Neural cell (in vitro differentiated cells): ENCODE measurements at regions not wholly inside any gene's neighbourhood (a gene's known extent, or its start where the extent isn't known, plus 50 kb on each side); places are given as distances from the start of the nearest gene placed in this dataset.

Experiments
- H2AFZ ChIP-seq: fragments of 200-600, 300-800 bp; sonication (generic), shearing (Covaris generic); 2 replicates; pipeline ENCODE4 v1.6.0; 2014; ENCODE audit warnings: low read depth, mild to moderate bottlenecking, antibody characterized with exemption, low read length, moderate library complexity
- H3F3A ChIP-seq: fragments of 200-600 bp; shearing (Covaris generic); 2 replicates; pipeline ENCODE4 v1.6.1; 2016; ENCODE audit warnings: mild to moderate bottlenecking, moderate library complexity, mixed read lengths, antibody characterized with exemption, low read length; ENCODE audit not compliant: insufficient read depth, poor library complexity, severe bottlenecking
- H3K27ac ChIP-seq: fragments of 200-600, 300-800 bp; sonication (generic), shearing (Covaris generic); 2 replicates; pipeline ENCODE4 v1.5.1; 2014; ENCODE audit warnings: mild to moderate bottlenecking, low read length, moderate library complexity
- H3K27me3 ChIP-seq: fragments of 300-800, 200-600 bp; sonication (generic), shearing (Covaris generic); 2 replicates; pipeline ENCODE4 v1.6.0; 2014; ENCODE audit warnings: mild to moderate bottlenecking, low read depth, low read length, moderate library complexity; ENCODE audit not compliant: insufficient read depth
- H3K36me3 ChIP-seq: fragments of 300-800, 200-600 bp; sonication (generic), shearing (Covaris generic); 2 replicates; pipeline ENCODE4 v1.5.1; 2014; ENCODE audit warnings: mild to moderate bottlenecking, antibody characterized with exemption, low read length, moderate library complexity; ENCODE audit not compliant: insufficient read depth
- H3K4me2 ChIP-seq: fragments of 300-800, 200-600 bp; sonication (generic), shearing (Covaris generic); 2 replicates; pipeline ENCODE4 v1.6.0; 2014; ENCODE audit warnings: mild to moderate bottlenecking, low read length
- H3K4me3 ChIP-seq: fragments of 300-800, 200-600 bp; sonication (generic), shearing (Covaris generic); 2 replicates; pipeline ENCODE4 v1.5.1; 2014; ENCODE audit warnings: mild to moderate bottlenecking, low read length, moderate library complexity
- H3K79me2 ChIP-seq: fragments of 200-600 bp; shearing (Covaris generic); replicated peaks from 2 replicates; pipeline ENCODE4 v1.6.0; 2014; ENCODE audit warnings: mild to moderate bottlenecking, low read length, moderate library complexity; ENCODE audit not compliant: insufficient read depth
- H3K9ac ChIP-seq: fragments of 300-800, 200-600 bp; sonication (generic), shearing (Covaris generic); 2 replicates; pipeline ENCODE4 v1.6.1; 2016; ENCODE audit warnings: mild to moderate bottlenecking, low read length, mixed read lengths
- H3K9me2 ChIP-seq: fragments of 200-600 bp; shearing (Covaris generic); 2 replicates; pipeline ENCODE4 v1.6.1; 2016; ENCODE audit warnings: mild to moderate bottlenecking, low read length, mixed read lengths; ENCODE audit not compliant: insufficient read depth
- H3K9me3 ChIP-seq: fragments of 200-600, 300-800 bp; sonication (generic), shearing (Covaris generic); 2 replicates; pipeline ENCODE4 v1.6.1; 2016; ENCODE audit warnings: mild to moderate bottlenecking, mixed run types, low read length, moderate library complexity, mixed read lengths
- H4K20me1 ChIP-seq: fragments of 200-600 bp; shearing (Covaris generic); 2 replicates; pipeline ENCODE4 v1.6.1; 2016; ENCODE audit warnings: mild to moderate bottlenecking, mixed run types; ENCODE audit not compliant: insufficient read depth
- CTCF ChIP-seq: fragments of 450-650 bp; IDR thresholded peaks from 2 replicates; pipeline ENCODE4 v1.5.1; 2014; ENCODE audit warnings: antibody characterized with exemption, mild to moderate bottlenecking, moderate library complexity; ENCODE audit not compliant: poor library complexity, severe bottlenecking
- EP300 ChIP-seq: fragments of 450-650 bp; conservative IDR thresholded peaks from 2 replicates; pipeline ENCODE4 v1.6.1; 2014; ENCODE audit warnings: antibody characterized with exemption, mild to moderate bottlenecking, moderate library complexity; ENCODE audit not compliant: poor library complexity, severe bottlenecking
- EZH2 ChIP-seq: fragments of 200-600, 300-800 bp; shearing (Covaris generic), sonication (generic); IDR thresholded peaks from 2 replicates; pipeline ENCODE4 v1.6.1; 2014; ENCODE audit warnings: antibody characterized with exemption, low read length, borderline replicate concordance, mild to moderate bottlenecking; ENCODE audit not compliant: insufficient read depth, poor library complexity, severe bottlenecking
- MXI1 ChIP-seq: fragments of 450-650 bp; conservative IDR thresholded peaks from 2 replicates; pipeline ENCODE4 v1.6.1; 2014; ENCODE audit warnings: antibody characterized with exemption, mild to moderate bottlenecking; ENCODE audit not compliant: poor library complexity, severe bottlenecking
- POLR2AphosphoS5 ChIP-seq: IDR thresholded peaks from 2 replicates; pipeline ENCODE4 v1.6.1; 2012
- RAD21 ChIP-seq: fragments of 450-650 bp; conservative IDR thresholded peaks from 2 replicates; pipeline ENCODE4 v1.6.1; 2014; ENCODE audit warnings: antibody characterized with exemption, mild to moderate bottlenecking, moderate library complexity
- REST ChIP-seq: IDR thresholded peaks from 2 replicates; pipeline ENCODE4 v1.6.1; 2012; ENCODE audit warnings: borderline replicate concordance
- SMC3 ChIP-seq: fragments of 450-650 bp; conservative IDR thresholded peaks from 2 replicates; pipeline ENCODE4 v1.6.1; 2014; ENCODE audit warnings: antibody characterized with exemption, mild to moderate bottlenecking, moderate library complexity; ENCODE audit not compliant: poor library complexity
- TAF1 ChIP-seq: IDR thresholded peaks from 2 replicates; pipeline ENCODE4 v1.6.1; 2012; ENCODE audit warnings: low read depth

DNA sequence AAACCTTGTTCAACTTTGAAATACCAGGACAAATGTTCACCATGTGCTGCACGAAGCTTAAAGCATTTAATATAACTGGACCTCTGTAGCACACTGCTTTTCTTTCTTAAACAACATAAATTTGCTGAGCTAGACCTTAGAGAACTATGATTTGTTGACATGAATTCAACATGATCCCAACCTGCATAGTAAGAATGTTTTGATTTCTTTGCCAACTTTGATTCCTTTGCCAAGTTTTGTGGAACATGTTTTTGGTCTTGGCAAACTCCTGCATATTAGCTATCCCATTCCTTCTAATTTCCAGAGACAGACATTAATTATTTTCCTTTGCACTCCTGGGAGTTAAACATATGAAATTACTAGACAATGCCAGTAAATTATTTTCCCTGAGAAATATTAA, 197.2 kb upstream of the RBMS3 start:
- no peak overlapping the region for H3K4me2 ChIP-seq
- no peaks in the 10 kb centered on the region for H3K27me3 ChIP-seq
- H3K27ac ChIP-seq = no peak overlapping the region
- no peak overlapping the region for H3K9ac ChIP-seq
- no peaks in the 10 kb centered on the region for H3K9me3 ChIP-seq
- H3K4me3 ChIP-seq = no peak overlapping the region
- no peak for TF ChIP-seq POLR2AphosphoS5
- no peak for TF ChIP-seq EP300
- TF ChIP-seq TAF1 = no peak
- no peak for TF ChIP-seq RAD21
- no peak for TF ChIP-seq MXI1
- TF ChIP-seq CTCF = no peak
- TF ChIP-seq SMC3 = no peak
- TF ChIP-seq REST = no peak
- TF ChIP-seq EZH2 = no peak
- H4K20me1 ChIP-seq = no peaks in the 10 kb centered on the region
- no peaks in the 10 kb centered on the region for H3K9me2 ChIP-seq
- H2AFZ ChIP-seq = no peak overlapping the region
- no peaks in the 10 kb centered on the region for H3K36me3 ChIP-seq
- no peaks in the 10 kb centered on the region for H3F3A ChIP-seq
- H3K79me2 ChIP-seq = no peaks in the 10 kb centered on the region

GRCh38 chr3:29088579-29088978, 192.3 kb upstream of the RBMS3 start:
- no peak overlapping the region for H3K4me2 ChIP-seq
- no peaks in the 10 kb centered on the region for H3K9me3 ChIP-seq
- TF ChIP-seq TAF1 (no peak), SMC3 (no peak), EZH2 (no peak), RAD21 (no peak), MXI1 (no peak), EP300 (no peak), CTCF (no peak), REST (no peak), POLR2AphosphoS5 (no peak)

More at GRCh38 chr3:29088579-29088978, 192.3 kb upstream of the RBMS3 start:
- Histone ChIP-seq H4K20me1 (no peaks in the 10 kb centered on the region), H3K27me3 (no peaks in the 10 kb centered on the region), H3K4me3 (no peak overlapping the region), H3K27ac (no peak overlapping the region), H3K9ac (no peak overlapping the region), H3K36me3 (no peaks in the 10 kb centered on the region), H3K9me2 (no peaks in the 10 kb centered on the region), H3F3A (no peaks in the 10 kb centered on the region), H2AFZ (no peak overlapping the region), H3K79me2 (no peaks in the 10 kb centered on the region)
